ENCODE measurements at regions not wholly inside any gene's neighbourhood (a gene's known extent, or its start where the extent isn't known, plus 50 kb on each side); places are given as distances from the start of the nearest gene placed in this dataset.

GRCh38 chr13:38520041-38520440, 166.8 kb upstream of the FREM2 start:
- no peak for DNase-seq

- no peak for DNase-seq
Measured at GRCh38 chr13:38527140-38527539, 159.7 kb upstream of the FREM2 start.

- DNase-seq = no peak
Measured at GRCh38 chr13:38528986-38529385, 157.9 kb upstream of the FREM2 start.

GRCh38 chr13:38530492-38530891, 156.4 kb upstream of the FREM2 start:
- DNase-seq = no peak

GRCh38 chr13:38535261-38535660, 151.6 kb upstream of the FREM2 start:
- peak; percentile 3 for DNase-seq

- no peak for DNase-seq
Measured at GRCh38 chr13:38537051-38537450, 149.8 kb upstream of the FREM2 start.

- DNase-seq = no peak
Measured at GRCh38 chr13:38538422-38538821, 148.5 kb upstream of the FREM2 start.

GRCh38 chr13:38539632-38540031, 147.2 kb upstream of the FREM2 start:
- DNase-seq = no peak

GRCh38 chr13:38542601-38543000, 144.3 kb upstream of the FREM2 start:
- no peak for DNase-seq

- DNase-seq = no peak
Measured at GRCh38 chr13:38543561-38543960, 143.3 kb upstream of the FREM2 start.

GRCh38 chr13:38563739-38564138, 123.1 kb upstream of the FREM2 start:
- DNase-seq = no peak

GRCh38 chr13:38564256-38565150, 122.4 kb upstream of the FREM2 start:
- no peak for DNase-seq

- no peak for DNase-seq
Measured at GRCh38 chr13:38566023-38566422, 120.9 kb upstream of the FREM2 start.

GRCh38 chr13:38566519-38566918, 120.4 kb upstream of the FREM2 start:
- peak; percentile 9 for DNase-seq

- no peak for DNase-seq
Measured at GRCh38 chr13:38570706-38571105, 116.2 kb upstream of the FREM2 start.

- no peak for DNase-seq
Measured at GRCh38 chr13:38575427-38575826, 111.5 kb upstream of the FREM2 start.

- no peak for DNase-seq
Measured at GRCh38 chr13:38577048-38577447, 109.8 kb upstream of the FREM2 start.

- DNase-seq = peak; percentile 42
Measured at GRCh38 chr13:38582133-38582532, 104.7 kb upstream of the FREM2 start.

- DNase-seq = no peak
Measured at GRCh38 chr13:38590230-38590629, 96.6 kb upstream of the FREM2 start.

- DNase-seq = peak; percentile 12
Measured at GRCh38 chr13:38590796-38591507, 95.9 kb upstream of the FREM2 start.

- DNase-seq = no peak
Measured at GRCh38 chr13:38602266-38602665, 84.6 kb upstream of the FREM2 start.

- DNase-seq = no peak
Measured at GRCh38 chr13:38606699-38607535, 80.0 kb upstream of the FREM2 start.

- no peak for DNase-seq
Measured at GRCh38 chr13:38617936-38618335, 68.9 kb upstream of the FREM2 start.
